ENCODE measurements at regions not wholly inside any gene's neighbourhood (a gene's known extent, or its start where the extent isn't known, plus 50 kb on each side); places are given as distances from the start of the nearest gene placed in this dataset.
"Not testable (repeated sequence)": the region's sequence is repeated elsewhere in the genome, so short reads cannot be mapped to it uniquely, and the experiment has no call there.

DNA sequence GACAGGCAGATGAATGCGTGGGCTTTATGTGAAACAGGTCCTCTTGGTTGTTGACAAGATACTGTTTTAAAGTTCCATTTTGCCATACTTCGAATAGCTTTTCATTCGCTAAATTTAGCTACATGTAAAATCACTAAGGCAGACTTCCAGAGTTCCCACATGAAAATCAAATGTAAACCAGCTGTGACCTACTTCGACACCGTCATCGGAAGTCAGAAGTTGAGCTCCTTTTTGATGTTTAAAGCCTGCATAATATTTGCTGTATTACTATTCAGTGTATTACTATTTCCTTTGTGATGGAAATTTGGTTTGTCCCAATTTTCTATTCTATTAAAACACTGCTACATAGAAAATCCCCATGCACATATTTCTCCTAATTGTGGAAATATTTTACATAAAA is 115.3 kb downstream of the IGLL1 start:
- TF ChIP-seq, protein P1, sequence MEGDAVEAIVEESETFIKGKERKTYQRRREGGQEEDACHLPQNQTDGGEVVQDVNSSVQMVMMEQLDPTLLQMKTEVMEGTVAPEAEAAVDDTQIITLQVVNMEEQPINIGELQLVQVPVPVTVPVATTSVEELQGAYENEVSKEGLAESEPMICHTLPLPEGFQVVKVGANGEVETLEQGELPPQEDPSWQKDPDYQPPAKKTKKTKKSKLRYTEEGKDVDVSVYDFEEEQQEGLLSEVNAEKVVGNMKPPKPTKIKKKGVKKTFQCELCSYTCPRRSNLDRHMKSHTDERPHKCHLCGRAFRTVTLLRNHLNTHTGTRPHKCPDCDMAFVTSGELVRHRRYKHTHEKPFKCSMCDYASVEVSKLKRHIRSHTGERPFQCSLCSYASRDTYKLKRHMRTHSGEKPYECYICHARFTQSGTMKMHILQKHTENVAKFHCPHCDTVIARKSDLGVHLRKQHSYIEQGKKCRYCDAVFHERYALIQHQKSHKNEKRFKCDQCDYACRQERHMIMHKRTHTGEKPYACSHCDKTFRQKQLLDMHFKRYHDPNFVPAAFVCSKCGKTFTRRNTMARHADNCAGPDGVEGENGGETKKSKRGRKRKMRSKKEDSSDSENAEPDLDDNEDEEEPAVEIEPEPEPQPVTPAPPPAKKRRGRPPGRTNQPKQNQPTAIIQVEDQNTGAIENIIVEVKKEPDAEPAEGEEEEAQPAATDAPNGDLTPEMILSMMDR (IDR thresholded peaks at IDR 0.05) = not testable (repeated sequence)
- TF ChIP-seq POLR2A (IDR thresholded peaks at IDR 0.05) = not testable (repeated sequence)
